GM21723 (cell line): ENCODE measurements at regions not wholly inside any gene's neighbourhood (a gene's known extent, or its start where the extent isn't known, plus 50 kb on each side); places are given as distances from the start of the nearest gene placed in this dataset.
"Not testable (repeated sequence)": the region's sequence is repeated elsewhere in the genome, so short reads cannot be mapped to it uniquely, and the experiment has no call there.

Experiments used
- ATAC-seq: cut with Tn5 transposase; IDR thresholded peaks from one replicate; pipeline ENCODE4 v1.9.1; 2021; ENCODE audit warnings: mild to moderate bottlenecking, moderate library complexity; ENCODE audit not compliant: unreplicated experiment

DNA sequence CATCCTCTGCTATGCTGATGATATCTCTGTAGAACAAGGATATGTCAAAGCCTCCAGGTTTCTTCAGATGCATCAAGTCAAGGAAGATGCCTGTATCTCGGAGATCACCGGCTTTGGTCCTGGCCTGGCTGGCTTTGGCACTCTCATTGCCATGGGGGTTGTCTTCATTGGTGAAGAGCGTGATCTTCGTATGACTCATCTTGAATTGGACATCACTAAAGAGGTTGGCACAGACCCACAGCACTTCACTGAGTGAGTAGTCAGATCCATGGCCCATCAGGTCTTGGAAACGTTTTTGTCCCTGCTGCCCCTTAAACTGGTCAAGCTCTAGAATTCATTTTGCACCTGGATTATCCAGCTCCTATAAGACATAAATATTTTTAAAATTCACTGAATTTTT is 130.9 kb upstream of the MAMLD1 start:
- not testable (repeated sequence) for ATAC-seq

DNA sequence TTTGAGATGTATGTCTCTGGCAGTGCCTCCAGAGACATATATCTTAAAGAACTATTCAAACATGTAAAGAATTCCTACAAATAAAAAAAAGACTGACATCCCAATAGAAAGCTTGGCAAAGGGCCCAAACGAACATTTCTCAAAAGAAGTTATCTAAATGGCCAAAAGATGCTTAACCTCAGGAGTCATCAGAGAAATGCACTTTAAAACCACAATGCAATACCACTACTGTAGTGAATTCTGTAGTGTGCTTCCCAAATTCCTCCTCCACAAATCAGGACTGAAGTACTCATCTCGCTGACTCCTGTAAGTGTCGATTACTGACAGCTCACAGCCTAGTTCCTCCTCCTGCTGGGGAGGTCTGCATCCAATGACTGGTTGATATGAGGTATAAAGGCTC is 129.0 kb upstream of the MAMLD1 start:
- no peak for ATAC-seq

DNA sequence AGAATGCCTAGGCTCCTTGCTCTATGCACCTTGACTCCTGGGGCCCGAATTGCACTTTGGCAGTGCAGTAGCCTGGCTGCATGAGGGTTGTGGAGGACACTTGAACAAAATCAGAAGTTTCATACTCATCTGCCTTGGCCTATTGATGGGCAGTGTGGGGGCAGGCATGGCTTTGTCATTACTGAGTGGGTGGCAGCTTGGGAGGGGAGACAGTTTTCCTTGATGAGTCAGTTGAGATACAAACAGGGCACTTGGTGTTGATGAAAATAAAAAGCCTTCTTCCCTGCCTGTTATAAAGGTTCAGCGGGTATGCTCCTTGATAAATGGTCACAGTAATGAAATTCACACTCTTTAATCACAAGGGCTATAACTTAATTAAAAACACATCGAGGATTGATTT is 126.8 kb upstream of the MAMLD1 start:
- no peak for ATAC-seq

DNA sequence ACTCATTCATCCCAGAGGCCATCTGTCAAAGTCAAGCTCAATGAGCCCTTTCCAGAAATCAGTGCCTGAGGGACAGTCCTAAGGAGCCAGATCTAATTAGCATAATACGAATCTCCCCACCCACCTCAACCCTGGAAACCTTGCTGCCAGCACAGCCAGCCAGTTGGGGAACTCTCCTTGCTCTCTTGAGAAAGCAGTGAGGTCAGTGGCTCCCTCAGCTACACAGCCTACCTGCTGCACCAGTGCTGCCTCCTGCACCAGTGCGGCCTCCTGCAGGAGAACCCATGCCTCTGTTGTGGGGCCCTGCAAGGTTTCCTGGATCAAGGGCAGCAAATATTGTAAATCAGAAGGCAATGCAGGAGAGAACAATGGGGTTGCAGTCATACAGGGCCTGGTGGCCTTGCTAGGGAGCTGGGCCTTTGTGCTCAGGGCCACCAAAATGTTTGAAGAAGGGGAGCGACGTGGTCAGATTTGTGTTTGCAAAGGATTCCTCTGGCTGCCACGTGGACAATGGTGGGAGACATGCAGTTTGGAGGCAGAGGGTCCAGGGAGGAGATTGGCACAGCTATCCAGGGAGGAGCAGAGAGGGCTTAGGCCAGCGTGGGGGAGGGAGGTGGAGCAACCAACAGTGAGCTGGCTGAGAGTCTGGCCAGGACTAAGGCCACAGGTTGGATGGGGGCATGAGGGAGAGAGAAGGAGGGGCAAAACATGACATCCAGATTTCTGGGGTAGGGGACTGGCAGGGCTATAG is 124.3 kb upstream of the MAMLD1 start:
- no peak for ATAC-seq

DNA sequence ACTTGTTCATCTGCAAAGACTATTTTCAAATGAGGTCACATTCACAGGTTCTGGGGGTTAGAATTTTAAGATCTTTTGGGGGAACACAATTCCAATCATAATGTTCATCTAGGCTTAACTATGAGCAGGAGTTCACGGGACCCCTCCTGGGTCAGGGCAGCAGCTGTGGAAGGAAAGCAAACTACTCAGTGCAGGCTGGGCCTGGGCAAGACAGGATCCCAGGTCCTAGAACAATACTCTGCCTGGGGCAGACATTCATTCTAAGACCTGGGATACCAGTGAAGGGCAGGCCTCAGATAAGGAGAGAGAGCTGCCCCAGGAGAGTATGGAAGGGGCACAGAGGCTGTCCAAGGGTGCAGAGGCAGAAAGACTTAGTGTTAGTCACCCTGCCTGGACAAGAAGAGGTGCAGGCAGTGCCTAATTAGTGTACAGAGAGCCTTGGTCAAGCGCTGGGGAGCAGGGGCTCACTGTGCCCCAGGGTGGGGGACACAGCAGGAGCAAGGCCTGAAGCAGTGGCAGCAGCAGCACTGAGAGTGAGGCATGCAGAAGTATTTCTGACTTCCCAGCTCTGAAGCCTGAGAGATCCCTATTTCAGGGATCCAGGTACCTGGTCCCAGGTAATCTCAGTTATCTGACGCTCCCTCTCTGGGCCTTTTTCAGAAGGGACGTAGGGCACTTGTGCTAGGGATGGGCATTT is 123.0 kb upstream of the MAMLD1 start:
- ATAC-seq: no peak

DNA sequence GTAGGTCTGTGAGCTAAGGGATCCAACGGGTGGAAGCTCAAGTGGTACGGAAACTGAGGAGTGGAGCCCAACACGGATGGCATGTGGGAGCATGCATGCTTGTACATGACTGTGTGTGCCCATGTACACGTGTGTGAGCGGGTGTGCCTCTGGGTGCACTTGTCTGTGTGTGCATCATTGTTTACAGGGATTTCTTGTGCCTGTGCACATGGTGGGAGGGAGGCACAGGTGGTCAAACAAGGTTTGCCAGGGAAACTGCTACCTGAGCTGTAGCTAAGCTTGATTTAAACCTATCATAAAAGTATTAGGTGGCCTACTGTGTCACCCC is 122.5 kb upstream of the MAMLD1 start:
- no peak for ATAC-seq

DNA sequence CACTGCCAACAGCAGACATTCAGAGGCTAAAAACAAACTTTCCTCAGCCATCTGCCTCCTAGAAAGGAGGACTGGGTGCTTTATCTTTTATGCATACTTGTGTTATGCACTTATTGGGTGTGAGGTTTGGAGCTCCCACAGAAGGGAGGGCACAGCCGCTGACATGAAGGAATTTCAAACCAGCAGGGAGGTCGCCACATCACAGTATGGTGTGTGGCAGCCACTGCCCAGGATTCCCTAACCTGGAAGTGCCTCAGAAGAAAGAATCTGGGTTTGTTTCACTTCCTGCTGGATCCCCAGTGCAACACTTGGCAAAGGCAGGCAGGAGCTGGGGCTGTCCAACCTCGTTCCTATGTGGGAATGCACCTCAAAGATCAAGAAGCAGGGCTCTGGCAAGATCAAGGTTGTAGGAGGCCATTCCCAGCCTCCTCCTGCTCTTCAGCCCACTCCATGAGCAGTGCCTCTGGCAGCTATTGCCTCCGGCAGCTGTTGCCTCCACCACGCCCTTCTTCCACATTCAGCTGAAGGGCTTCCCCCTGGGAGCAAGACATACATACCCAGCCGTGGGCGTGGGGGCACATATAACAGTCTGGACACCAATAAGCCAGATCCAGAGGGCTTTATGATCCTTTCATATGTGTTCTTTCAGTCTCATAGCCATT is 109.0 kb upstream of the MAMLD1 start:
- no peak for ATAC-seq

DNA sequence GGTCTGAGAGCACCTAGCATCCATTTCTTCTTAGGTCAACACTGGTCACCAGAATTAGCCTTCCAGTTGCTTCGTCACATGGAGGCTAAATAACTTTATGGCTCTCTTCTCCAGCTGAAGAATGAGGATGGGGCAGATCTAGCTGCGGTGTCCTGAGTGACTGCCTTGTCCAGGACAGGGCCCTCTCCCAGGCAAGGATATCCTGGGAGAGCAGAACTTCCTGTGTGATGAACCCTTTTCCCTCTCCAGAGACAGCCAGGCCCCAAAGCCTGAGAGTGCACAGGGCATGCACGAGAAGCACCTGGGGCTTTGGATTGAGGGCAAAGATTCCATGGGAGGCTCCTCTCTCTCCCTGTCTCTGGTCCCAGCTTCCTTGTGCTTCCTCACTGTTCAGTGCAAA is 108.2 kb upstream of the MAMLD1 start:
- no peak for ATAC-seq

DNA sequence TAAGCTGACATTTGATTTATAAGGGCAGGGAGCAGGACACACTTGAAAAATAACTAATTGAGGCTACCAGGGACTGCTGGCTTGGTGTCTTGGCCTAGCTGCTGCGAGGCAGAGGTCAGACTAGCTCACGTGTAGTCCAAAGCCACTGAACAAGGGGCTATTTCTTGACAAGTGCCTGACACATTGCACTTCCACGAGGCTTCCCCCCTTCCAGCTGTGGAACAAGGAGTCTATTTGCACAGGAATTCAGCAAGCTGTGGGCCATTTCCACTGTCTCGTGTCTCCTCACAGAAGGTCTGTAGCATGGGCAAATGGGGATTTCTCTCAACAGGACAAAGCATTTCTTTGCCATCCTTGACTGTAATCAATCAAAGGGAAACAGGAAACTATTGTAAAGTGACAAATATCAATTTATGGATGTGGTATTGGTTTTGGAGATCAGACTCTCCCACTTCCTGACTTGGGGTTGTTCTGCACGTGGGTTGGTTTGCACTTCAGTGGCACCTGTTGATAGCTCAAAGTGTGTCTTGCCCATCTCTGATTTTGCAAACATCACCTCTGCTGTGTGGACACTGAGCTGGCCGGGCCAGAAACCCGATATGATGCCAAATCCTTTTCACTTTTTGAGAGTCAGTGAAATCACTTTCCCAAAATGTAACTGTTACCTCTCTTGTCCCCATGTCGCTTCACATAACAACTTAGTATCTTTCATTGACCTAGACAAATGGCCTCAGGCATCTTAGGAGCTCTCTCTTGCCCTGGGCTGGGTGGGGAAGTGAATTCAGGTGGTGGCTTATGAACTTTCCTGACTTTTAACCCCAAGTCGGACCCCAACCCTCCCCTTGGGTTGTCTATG is 107.4 kb upstream of the MAMLD1 start:
- ATAC-seq: no peak

DNA sequence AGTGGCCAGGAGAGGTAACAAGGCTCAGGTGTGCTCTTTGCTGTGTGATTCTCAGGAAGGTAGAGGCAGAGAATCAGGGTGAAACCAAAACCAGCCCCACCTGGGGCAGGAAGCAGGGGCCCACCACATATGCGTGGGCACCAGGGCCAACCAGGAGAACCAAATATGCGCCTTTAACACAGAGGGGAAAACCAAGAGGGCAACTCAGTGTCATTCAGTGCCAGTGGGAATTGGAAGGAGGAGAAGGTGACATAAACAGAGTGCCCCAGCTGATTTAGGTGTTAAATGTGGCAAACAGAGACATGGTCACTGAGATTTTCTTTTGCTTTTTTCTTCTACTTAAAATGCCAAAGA is 106.8 kb upstream of the MAMLD1 start:
- ATAC-seq: no peak

DNA sequence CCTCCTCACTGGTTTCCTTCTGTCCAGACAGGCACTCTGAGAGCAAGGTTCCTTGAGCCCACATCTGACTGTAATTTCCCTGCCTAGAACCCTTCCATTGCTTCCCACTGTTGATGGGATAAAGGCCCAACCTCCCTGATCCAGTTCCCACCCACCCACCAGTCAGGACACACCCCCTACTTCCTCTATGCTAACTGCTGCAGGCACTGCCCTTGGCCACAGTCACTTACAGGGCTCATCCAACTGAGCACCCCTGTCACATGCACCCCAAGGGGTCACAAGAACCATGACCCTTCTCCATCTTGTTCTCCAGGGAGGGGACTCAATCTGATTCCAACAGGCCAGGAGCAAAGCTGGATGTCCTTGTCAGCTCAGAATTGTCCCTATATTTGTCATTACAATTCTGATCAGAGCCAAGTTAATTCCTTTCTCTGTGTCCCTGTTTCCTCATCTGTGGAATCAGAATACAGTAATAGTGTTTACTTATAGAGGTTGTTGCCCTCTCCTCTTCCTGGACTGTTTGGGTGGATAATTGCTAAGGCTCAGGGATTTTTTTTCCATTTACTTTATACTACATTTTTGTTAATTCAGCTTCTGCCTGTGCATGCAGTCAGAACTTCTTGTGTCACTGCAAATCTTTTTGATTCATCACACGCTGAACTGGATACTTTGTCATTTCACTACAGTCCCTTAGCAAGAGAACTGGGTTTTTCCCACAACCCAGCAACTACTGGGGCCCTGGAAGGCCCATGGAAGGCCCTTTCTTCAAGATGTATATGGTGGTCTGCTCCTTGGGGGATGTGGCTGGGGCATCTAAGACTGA is 105.6 kb upstream of the MAMLD1 start:
- ATAC-seq: no peak

DNA sequence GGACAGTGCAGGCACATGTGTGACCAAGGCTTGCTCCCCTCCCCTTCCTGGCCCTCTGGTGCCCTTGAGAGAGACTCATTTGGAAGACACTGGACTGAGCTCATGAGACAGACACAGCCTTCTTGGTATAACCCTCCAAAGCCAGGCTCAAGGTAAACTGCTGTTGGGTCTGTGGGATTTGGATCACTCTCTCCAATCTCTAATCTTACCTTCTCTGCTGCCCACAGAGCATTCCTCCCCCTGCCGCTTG is 105.0 kb upstream of the MAMLD1 start:
- ATAC-seq: no peak

DNA sequence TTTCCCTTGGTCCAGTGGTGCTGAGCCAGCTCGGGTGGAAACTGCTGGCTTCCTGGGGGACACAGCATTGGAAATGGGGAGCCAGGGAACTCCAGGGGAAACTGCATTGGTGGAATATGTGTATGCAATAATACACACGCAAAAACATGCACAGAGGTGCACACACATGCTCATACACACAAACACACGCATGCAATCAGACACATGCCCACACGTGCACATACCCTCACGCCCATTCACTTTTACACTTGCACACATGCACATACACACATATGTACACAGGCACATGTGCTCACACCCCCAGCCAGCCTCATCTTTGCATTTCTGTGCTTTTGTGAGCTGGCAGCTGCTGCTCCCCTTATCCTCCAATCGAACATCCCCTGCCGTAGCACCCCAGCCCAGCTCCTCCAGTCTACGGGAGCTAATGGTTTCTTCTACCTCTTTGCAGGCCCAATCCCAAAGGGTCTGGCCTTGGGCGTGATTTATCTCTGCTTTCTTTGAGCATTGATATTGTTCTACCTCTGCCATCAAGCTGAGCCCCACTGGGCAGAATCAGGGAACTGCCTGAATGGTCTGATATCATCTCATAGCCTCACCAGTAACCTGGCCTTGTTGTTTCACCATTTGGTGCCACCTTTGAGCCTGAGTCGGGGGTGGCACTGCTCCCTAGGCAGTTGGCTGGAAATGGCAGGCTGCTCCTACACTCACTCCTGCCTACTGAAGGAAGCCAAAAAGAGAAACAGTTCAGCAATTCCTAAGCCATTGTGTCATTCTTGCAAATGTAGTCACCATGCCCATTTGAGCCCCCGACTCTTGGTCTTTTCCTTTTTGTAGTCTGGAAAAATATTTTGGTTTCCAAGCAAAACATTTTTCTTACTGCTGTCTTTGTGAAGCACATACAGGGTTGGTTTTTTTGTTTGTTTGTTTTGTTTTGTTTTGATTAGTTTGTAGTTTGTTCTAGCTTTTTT is 104.4 kb upstream of the MAMLD1 start:
- no peak for ATAC-seq

DNA sequence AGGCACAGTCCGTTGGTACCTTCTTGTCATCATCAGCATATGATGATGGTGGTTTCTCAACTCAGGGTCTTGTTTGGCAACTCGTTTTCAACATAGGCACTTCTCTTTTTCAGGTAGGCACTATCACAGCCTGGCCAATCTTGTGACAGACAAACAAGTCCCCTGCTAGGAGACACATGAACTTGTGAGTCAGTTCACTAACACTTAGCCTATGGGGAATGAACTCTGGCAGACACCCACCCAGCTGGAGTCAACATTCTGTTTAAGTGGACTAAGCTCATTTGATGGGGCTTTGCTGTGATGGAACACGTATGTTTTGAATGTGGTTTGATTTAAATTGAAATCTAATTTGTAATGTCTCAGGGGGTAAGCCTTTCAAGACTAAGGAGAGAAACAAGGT is 100.7 kb upstream of the MAMLD1 start:
- ATAC-seq: no peak

DNA sequence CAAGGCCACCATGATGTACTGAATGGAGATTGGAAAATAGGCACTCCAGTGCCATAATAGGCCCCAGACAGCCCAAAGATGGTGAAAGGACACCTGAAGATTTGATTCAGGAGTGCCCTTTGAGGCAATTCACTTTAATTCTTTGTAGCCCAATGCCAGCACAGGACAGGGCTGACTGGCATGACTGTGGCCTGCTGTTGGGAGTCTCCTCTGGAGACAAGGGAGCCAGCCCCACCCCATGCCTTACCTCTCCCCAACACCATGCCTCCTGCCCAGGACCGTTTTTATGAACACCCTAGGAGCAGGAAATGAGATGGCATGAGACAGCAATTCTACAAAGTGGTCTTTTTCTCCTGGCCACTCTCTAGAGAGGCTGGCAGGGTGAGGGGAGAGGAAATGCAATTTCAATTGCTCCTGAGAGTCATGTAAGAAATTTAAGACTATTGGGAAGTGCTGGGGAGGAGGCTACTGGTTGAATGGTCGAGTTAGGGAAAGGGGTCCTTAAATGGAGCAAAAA is 94.2 kb upstream of the MAMLD1 start:
- ATAC-seq: no peak

DNA sequence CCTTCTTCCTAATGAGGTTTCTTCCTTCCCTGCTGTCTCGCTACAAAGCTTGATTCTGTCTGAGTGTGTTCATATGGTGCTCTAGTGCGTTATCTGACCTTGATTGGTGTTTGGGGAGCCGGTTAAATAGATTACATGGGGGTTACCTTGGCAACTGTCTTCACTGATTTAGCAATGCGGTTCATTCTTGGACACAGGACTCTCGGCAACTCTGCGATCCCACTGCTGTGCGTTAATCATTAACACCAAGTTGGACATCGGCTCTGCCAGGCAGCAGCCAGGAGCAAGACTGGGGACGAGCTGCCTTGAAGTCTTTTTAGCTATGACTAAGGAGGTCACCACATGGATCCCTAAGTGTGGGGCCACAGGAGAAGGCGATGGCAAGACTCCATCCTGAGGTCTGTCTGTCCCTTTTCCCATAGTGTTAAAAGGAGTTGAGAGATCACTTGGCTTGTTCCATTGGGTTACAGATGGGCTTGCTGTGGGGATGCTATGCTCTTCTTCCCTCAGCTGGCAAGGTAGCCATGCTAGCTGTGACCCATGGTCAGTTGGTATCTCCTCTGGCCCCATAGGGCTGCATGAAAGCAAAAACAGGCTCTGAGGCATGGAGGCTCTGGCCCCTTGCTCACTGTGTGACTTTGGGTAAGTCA is 93.4 kb upstream of the MAMLD1 start:
- no peak for ATAC-seq

DNA sequence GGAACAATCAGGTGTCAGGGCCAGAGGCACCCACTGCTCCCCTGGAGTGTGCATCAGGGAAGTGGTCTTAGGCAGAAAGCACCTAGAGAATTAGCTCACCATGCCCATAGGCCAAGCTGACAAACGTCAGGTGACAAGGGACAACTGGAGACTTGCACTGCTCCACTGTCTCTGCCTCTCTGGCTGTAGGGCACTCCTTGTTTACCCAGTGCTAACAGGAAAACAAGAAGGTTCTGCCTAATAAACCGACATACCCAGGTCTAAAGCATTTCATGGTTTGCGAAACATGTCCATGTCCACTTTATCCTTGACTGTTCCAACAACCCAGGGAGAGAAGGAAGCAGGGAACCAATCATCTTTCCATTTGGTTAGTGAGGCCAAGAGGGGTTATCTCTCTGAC is 92.5 kb upstream of the MAMLD1 start:
- no peak for ATAC-seq

DNA sequence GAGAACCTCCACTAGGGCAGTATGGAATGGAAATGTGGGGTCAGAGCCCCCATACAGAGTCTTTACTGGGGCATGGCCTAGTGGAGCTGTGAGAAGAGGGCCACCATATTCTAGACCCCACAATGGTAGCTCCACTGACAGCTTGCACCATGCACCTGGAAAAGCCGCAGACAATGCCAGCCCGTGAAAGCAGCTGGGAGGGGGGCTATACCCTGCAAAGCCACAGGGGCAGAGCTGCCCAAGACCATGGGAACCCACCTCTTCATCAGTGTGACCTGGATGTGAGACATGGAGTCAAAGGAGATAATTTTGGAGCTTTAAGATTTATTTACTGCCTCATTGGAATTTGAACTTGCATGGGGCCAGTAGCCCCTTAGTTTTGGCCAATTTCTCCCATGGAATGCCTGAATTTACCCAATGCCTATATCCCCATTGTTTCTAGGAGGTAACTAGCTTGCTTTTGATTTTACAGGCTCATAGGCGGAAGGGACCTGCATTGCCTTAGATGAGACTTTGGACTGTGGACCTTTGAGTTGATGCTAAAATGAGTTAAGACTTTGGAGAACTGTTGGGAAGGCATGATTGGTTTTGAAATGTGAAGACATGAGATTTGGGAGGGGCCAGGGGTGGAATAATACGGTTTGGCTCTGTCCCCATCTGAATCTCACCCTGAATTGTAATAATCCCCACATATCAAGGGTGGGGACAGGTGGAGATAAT is 89.4 kb upstream of the MAMLD1 start:
- not testable (repeated sequence) for ATAC-seq
